Parathyroid adenoma (tissue), 2 donors: ENCODE measurements at regions not wholly inside any gene's neighbourhood (a gene's known extent, or its start where the extent isn't known, plus 50 kb on each side); places are given as distances from the start of the nearest gene placed in this dataset.

Source experiments
- H2AFZ ChIP-seq: fragments of 300-600 bp; sonication (generic); one replicate; pipeline ENCODE4 v1.7.0; 2017; ENCODE audit warnings: antibody characterized with exemption, mild to moderate bottlenecking
- H3K27ac ChIP-seq: fragments of 300-600 bp; sonication (generic); one replicate; pipeline ENCODE4 v1.7.0; 2017
- H3K27me3 ChIP-seq: fragments of 300-600 bp; sonication (generic); one replicate; pipeline ENCODE4 v1.7.0; 2017; ENCODE audit warnings: low read length; ENCODE audit not compliant: control insufficient read depth, insufficient read depth
- H3K36me3 ChIP-seq: fragments of 300-600 bp; sonication (generic); one replicate; pipeline ENCODE4 v1.7.0; 2017; ENCODE audit warnings: low read length; ENCODE audit not compliant: control insufficient read depth, insufficient read depth
- H3K4me1 ChIP-seq: fragments of 300-600 bp; sonication (generic); one replicate; pipeline ENCODE4 v1.7.0; 2017; ENCODE audit warnings: control low read depth
- H3K4me2 ChIP-seq: fragments of 300-600 bp; sonication (generic); one replicate; pipeline ENCODE4 v1.7.0; 2017; ENCODE audit warnings: low read length
- H3K4me3 ChIP-seq: fragments of 300-600 bp; sonication (generic); one replicate; pipeline ENCODE4 v1.7.0; 2017; ENCODE audit warnings: low read depth, low read length
- H3K79me2 ChIP-seq: fragments of 300-600 bp; sonication (generic); one replicate; pipeline ENCODE4 v1.7.0; 2017; ENCODE audit warnings: control low read depth
- H3K9ac ChIP-seq: fragments of 300-600 bp; sonication (generic); one replicate; pipeline ENCODE4 v1.7.0; 2017; ENCODE audit warnings: mild to moderate bottlenecking
- H3K9me3 ChIP-seq: fragments of 300-600 bp; sonication (generic); one replicate; pipeline ENCODE4 v1.7.0; 2017; ENCODE audit warnings: low read length; ENCODE audit not compliant: control insufficient read depth
- CTCF ChIP-seq: fragments of 300-600 bp; sonication (generic); IDR thresholded peaks from one replicate; pipeline ENCODE4 v1.7.0; 2017; ENCODE audit warnings: antibody characterized with exemption, mild to moderate bottlenecking
- donor health status: primary hyperparathyroidism.

- no peaks in the 10 kb centered on the region for H3K4me1 ChIP-seq
- H3K4me2 ChIP-seq = no peak overlapping the region
- TF ChIP-seq CTCF = no peak
- H3K27me3 ChIP-seq = no peaks in the 10 kb centered on the region
- H3K4me3 ChIP-seq = no peak overlapping the region
- no peak overlapping the region for H3K9ac ChIP-seq
- no peaks in the 10 kb centered on the region for H3K9me3 ChIP-seq
- H3K27ac ChIP-seq = no peak overlapping the region
- no peaks in the 10 kb centered on the region for H3K36me3 ChIP-seq
- no peak overlapping the region for H2AFZ ChIP-seq
- no peaks in the 10 kb centered on the region for H3K79me2 ChIP-seq
Observed at GRCh38 chr2:84249140-84249539, 209.9 kb downstream of the SUCLG1 start.

DNA sequence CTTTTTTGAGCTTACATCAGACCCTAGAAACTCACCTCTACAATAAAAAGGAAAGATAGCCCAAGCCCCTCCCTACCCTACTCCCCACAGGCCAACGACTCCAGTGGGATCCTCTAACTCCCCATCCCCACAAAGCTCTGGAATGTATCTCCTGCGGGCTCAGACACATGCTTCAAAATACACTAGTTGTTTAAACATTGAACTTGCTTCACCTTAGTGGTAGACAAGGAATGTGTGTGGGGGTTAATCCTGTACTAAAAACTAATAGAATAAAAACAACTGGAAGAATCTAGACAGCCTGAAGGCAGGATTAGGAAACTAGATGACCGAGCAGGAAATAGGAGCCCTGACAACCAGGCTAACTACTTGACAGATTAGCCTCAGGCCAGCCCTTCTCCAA lies 211.5 kb downstream of the SUCLG1 start:
- no peak overlapping the region for H3K4me2 ChIP-seq
- TF ChIP-seq CTCF = no peak
- H2AFZ ChIP-seq = no peak overlapping the region
- H3K27ac ChIP-seq = no peak overlapping the region
- no peak overlapping the region for H3K9ac ChIP-seq
- H3K4me1 ChIP-seq = no peaks in the 10 kb centered on the region
- H3K9me3 ChIP-seq = no peaks in the 10 kb centered on the region
- H3K36me3 ChIP-seq = no peaks in the 10 kb centered on the region
- H3K4me3 ChIP-seq = no peak overlapping the region
- H3K79me2 ChIP-seq = no peaks in the 10 kb centered on the region
- H3K27me3 ChIP-seq = no peaks in the 10 kb centered on the region

DNA sequence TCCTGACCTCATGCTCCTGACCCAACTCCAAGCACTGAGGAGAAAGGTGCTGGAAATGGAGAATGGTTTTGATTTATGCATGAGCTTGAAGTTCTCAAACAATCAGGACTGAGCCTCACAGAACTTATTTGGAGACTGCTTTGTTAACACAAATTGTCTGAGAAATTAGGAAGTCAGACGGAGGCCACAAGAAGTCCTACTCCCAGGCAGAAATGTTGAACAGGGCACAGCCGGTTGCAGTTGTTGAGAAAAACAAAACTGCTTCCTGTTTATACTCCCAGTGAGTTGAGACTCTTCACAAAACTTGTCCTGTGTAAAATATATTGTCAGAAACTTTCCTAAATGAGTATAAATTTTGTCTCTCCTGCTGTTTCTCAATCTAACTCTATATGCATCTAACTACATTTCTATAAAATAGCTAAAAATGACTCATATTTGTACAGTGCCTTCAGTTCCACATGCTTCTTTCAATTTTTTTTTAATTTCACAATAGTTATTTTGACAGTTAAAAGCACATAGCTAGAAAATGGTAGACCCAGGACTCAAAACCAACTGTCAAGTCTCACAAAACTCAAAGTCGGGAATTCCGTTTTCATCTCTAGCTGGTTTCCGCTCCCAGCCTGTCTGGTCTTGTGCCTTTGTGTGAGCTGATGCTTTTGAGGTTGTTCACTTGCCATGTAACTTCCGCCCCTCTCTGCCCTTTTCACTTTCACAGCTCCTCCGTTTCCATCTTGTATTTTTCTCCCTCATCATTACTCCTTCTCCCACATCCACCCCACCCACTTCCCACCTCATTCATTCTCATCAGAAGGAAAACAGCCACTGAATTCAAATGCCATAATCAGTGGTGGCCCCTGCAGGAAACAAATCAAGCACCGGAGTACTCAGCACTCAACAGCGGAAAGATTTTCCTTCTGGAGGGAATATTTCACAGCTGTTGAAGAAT lies 215.0 kb downstream of the SUCLG1 start:
- Histone ChIP-seq H3K9ac (no peak overlapping the region), H3K36me3 (no peaks in the 10 kb centered on the region), H3K4me2 (no peak overlapping the region), H3K4me1 (no peaks in the 10 kb centered on the region), H2AFZ (no peak overlapping the region), H3K4me3 (no peak overlapping the region), H3K79me2 (no peaks in the 10 kb centered on the region), H3K9me3 (no peaks in the 10 kb centered on the region), H3K27ac (no peak overlapping the region), H3K27me3 (no peaks in the 10 kb centered on the region)
- no peak for TF ChIP-seq CTCF

DNA sequence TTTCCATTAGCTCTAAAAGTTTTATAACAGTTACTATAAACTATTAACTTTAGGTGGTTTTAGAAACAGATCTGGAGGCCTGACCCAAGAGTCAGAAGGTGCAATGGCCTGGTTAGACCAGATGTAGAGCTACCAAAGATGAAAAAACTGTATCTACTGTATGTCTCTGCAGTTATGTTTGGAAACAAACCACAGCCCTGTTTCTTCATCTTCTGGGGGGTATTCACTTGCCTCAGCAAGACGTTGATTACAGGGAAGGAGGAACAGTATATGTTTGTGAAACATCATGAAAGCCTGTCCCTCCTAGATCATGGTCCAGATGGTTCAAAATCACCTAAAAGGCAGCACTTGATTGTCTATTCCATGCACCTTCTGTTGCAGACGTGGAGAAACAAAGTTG lies 220.2 kb downstream of the SUCLG1 start:
- Histone ChIP-seq H3K4me1 (no peaks in the 10 kb centered on the region), H3K9me3 (no peaks in the 10 kb centered on the region), H3K9ac (no peak overlapping the region), H2AFZ (no peak overlapping the region), H3K79me2 (no peaks in the 10 kb centered on the region), H3K4me3 (no peak overlapping the region), H3K27ac (no peak overlapping the region), H3K27me3 (no peaks in the 10 kb centered on the region), H3K36me3 (no peaks in the 10 kb centered on the region), H3K4me2 (no peak overlapping the region)
- TF ChIP-seq CTCF = no peak

- Histone ChIP-seq H3K4me2 (no peak overlapping the region), H3K36me3 (no peaks in the 10 kb centered on the region), H3K4me1 (no peaks in the 10 kb centered on the region), H3K9ac (no peak overlapping the region), H3K27ac (no peak overlapping the region), H2AFZ (no peak overlapping the region), H3K79me2 (no peaks in the 10 kb centered on the region), H3K4me3 (no peak overlapping the region), H3K9me3 (no peaks in the 10 kb centered on the region), H3K27me3 (no peaks in the 10 kb centered on the region)
- TF ChIP-seq CTCF = no peak
Observed at GRCh38 chr2:84236288-84236687, 222.8 kb downstream of the SUCLG1 start.
